Karpas-422 (cell line): ENCODE measurements at regions not wholly inside any gene's neighbourhood (a gene's known extent, or its start where the extent isn't known, plus 50 kb on each side); places are given as distances from the start of the nearest gene placed in this dataset.

Experiments
- DNase-seq: peaks from one replicate; pipeline ENCODE4 v3.0.0-alpha.2; 2015
- H2AFZ ChIP-seq: fragments of 200-600 bp; sonication (generic); 2 replicates; pipeline ENCODE4 v1.6.1; 2014; ENCODE audit warnings: antibody characterized with exemption, low read length, mixed read lengths
- H3K27ac ChIP-seq: fragments of 200-600 bp; sonication (generic); 2 replicates; pipeline ENCODE4 v1.5.1; 2014; ENCODE audit warnings: mild to moderate bottlenecking, low read length, moderate library complexity
- H3K27me3 ChIP-seq: fragments of 200-600 bp; sonication (generic); 2 replicates; pipeline ENCODE4 v1.6.1; 2014; ENCODE audit warnings: low read length, mixed read lengths
- H3K36me3 ChIP-seq: fragments of 200-600 bp; sonication (generic); 2 replicates; pipeline ENCODE4 v1.6.1; 2014; ENCODE audit warnings: low read length, mixed read lengths; ENCODE audit not compliant: insufficient read depth
- H3K4me1 ChIP-seq: fragments of 200-600 bp; sonication (generic); 2 replicates; pipeline ENCODE4 v1.6.1; 2014; ENCODE audit warnings: mild to moderate bottlenecking, low read length, mixed read lengths
- H3K4me2 ChIP-seq: fragments of 200-600 bp; sonication (generic); 2 replicates; pipeline ENCODE4 v1.6.1; 2014; ENCODE audit warnings: low read length, low read depth, mild to moderate bottlenecking; ENCODE audit not compliant: poor library complexity, severe bottlenecking
- H3K4me3 ChIP-seq: fragments of 200-600 bp; sonication (generic); 2 replicates; pipeline ENCODE4 v1.5.1; 2014; ENCODE audit warnings: mild to moderate bottlenecking, antibody characterized with exemption, low read length, mixed read lengths
- H3K79me2 ChIP-seq: fragments of 200-600 bp; sonication (generic); 2 replicates; pipeline ENCODE4 v1.6.1; 2014; ENCODE audit warnings: mild to moderate bottlenecking, low read length, mixed read lengths
- H3K9ac ChIP-seq: fragments of 200-600 bp; sonication (generic); 2 replicates; pipeline ENCODE4 v1.6.0; 2014; ENCODE audit warnings: low read length
- H3K9me2 ChIP-seq: fragments of 200-600 bp; sonication (generic), shearing (Covaris generic); replicated peaks from 2 replicates; pipeline ENCODE4 v1.6.0; 2014; ENCODE audit warnings: mild to moderate bottlenecking, low read length, moderate library complexity; ENCODE audit not compliant: insufficient read depth
- H3K9me3 ChIP-seq: fragments of 300-700, 200-600 bp; sonication (generic); 2 replicates; pipeline ENCODE4 v1.6.1; 2014; ENCODE audit warnings: low read length, mixed read lengths
- H4K20me1 ChIP-seq: fragments of 200-600 bp; sonication (generic); 2 replicates; pipeline ENCODE4 v1.6.1; 2014; ENCODE audit warnings: mild to moderate bottlenecking, antibody characterized with exemption, low read length, low read depth; ENCODE audit not compliant: insufficient read depth

- H3K4me2 ChIP-seq = no peak overlapping the region
- no peaks in the 10 kb centered on the region for H3K36me3 ChIP-seq
- no peaks in the 10 kb centered on the region for H3K27me3 ChIP-seq
- no peaks in the 10 kb centered on the region for H3K9me2 ChIP-seq
- no peak overlapping the region for H3K27ac ChIP-seq
- H3K4me3 ChIP-seq = no peak overlapping the region
- DNase-seq = no peak
- no peaks in the 10 kb centered on the region for H3K79me2 ChIP-seq
- no peaks in the 10 kb centered on the region for H3K4me1 ChIP-seq
- H2AFZ ChIP-seq = no peak overlapping the region
- H4K20me1 ChIP-seq = no peaks in the 10 kb centered on the region
- no peaks in the 10 kb centered on the region for H3K9me3 ChIP-seq
- H3K9ac ChIP-seq = no peak overlapping the region
Observed at GRCh38 chr3:150357923-150358607, 50.0 kb upstream of the TSC22D2 start.

DNA sequence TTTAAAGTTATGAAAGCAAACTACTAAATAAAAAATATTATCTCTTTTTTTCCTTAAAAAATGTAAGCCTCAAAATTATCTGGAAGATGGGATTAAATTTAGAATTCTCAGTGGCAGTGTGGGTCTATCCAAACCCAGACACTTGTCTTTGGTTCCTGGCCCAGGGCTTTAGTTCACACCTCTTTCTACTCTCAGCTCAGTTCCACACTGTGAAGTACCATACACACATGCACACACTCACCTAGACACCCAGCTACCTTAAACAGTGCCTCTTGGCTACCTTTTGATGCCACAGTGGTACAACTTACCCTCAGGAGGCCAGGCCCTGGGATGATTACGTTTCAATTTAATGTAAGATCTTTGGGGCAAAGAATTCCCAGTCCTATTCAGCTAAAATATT lies 51.0 kb upstream of the TSC22D2 start:
- H3K79me2 ChIP-seq = no peaks in the 10 kb centered on the region
- H3K9me2 ChIP-seq = no peaks in the 10 kb centered on the region
- no peak overlapping the region for H3K27ac ChIP-seq
- H3K9ac ChIP-seq = no peak overlapping the region
- no peaks in the 10 kb centered on the region for H3K9me3 ChIP-seq
- H4K20me1 ChIP-seq = no peaks in the 10 kb centered on the region
- H3K4me2 ChIP-seq = no peak overlapping the region
- no peaks in the 10 kb centered on the region for H3K36me3 ChIP-seq
- no peak overlapping the region for H2AFZ ChIP-seq
- DNase-seq = no peak
- H3K4me1 ChIP-seq = no peaks in the 10 kb centered on the region
- no peak overlapping the region for H3K4me3 ChIP-seq
- no peaks in the 10 kb centered on the region for H3K27me3 ChIP-seq

GRCh38 chr3:150355574-150355973 lies 52.5 kb upstream of the TSC22D2 start:
- no peaks in the 10 kb centered on the region for H3K79me2 ChIP-seq
- H3K4me3 ChIP-seq = no peak overlapping the region
- H3K27me3 ChIP-seq = no peaks in the 10 kb centered on the region
- H3K4me2 ChIP-seq = no peak overlapping the region
- no peaks in the 10 kb centered on the region for H3K36me3 ChIP-seq
- no peaks in the 10 kb centered on the region for H4K20me1 ChIP-seq
- no peak overlapping the region for H3K27ac ChIP-seq
- no peaks in the 10 kb centered on the region for H3K9me3 ChIP-seq
- no peak overlapping the region for H3K9ac ChIP-seq
- no peak for DNase-seq
- H2AFZ ChIP-seq = no peak overlapping the region
- H3K4me1 ChIP-seq = no peaks in the 10 kb centered on the region
- H3K9me2 ChIP-seq = no peaks in the 10 kb centered on the region

DNA sequence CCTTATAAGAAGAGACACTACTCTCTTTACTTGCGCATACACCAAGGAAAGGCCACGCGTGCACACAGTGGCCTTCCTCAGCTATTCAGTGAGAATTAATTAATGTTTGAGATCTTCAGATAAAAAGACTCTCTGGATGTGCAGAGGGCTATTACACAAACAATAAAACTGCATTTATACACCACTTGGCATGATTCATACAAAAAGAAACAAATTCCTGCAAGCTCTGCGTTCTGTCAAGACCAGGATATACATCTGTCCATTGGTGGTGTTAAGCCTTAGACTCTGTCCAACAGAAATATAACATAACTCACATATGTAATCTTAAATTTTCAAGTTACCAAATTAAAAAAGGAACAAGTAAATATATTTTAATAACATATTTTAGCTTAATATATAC lies 55.2 kb upstream of the TSC22D2 start:
- no peak overlapping the region for H3K4me3 ChIP-seq
- no peak overlapping the region for H2AFZ ChIP-seq
- H3K27ac ChIP-seq = no peak overlapping the region
- no peaks in the 10 kb centered on the region for H3K27me3 ChIP-seq
- H3K79me2 ChIP-seq = no peaks in the 10 kb centered on the region
- H3K9ac ChIP-seq = no peak overlapping the region
- no peak overlapping the region for H3K4me2 ChIP-seq
- no peaks in the 10 kb centered on the region for H4K20me1 ChIP-seq
- no peaks in the 10 kb centered on the region for H3K4me1 ChIP-seq
- H3K9me3 ChIP-seq = no peaks in the 10 kb centered on the region
- no peaks in the 10 kb centered on the region for H3K9me2 ChIP-seq
- DNase-seq = no peak
- no peaks in the 10 kb centered on the region for H3K36me3 ChIP-seq

DNA sequence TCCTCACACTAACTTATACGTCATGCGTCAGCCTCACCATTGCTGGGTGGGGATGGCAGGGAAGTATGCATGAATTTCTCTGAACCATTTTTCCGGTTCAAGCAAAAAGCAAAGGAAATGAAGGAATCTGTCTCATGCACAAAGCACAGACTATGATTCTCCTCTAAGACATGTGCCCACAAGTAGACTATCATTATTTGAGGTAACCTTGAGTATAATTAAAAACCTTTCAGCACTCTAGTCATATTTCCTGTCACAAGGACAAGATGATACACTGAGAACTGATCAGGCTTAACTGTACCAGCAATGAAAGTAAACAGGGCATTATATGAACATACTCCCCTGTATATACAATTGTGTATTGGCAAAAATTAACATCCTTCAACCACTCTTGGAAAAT lies 56.7 kb upstream of the TSC22D2 start:
- H3K4me3 ChIP-seq = no peak overlapping the region
- H3K9me2 ChIP-seq = no peaks in the 10 kb centered on the region
- no peaks in the 10 kb centered on the region for H3K4me1 ChIP-seq
- no peak for DNase-seq
- no peak overlapping the region for H3K9ac ChIP-seq
- no peak overlapping the region for H3K27ac ChIP-seq
- H3K36me3 ChIP-seq = no peaks in the 10 kb centered on the region
- no peaks in the 10 kb centered on the region for H3K79me2 ChIP-seq
- H3K4me2 ChIP-seq = no peak overlapping the region
- no peak overlapping the region for H2AFZ ChIP-seq
- no peaks in the 10 kb centered on the region for H4K20me1 ChIP-seq
- H3K27me3 ChIP-seq = no peaks in the 10 kb centered on the region
- no peaks in the 10 kb centered on the region for H3K9me3 ChIP-seq

- Histone ChIP-seq H3K9me2 (no peaks in the 10 kb centered on the region), H3K36me3 (no peaks in the 10 kb centered on the region), H4K20me1 (no peaks in the 10 kb centered on the region), H3K4me2 (no peak overlapping the region), H2AFZ (no peak overlapping the region), H3K4me3 (no peak overlapping the region), H3K9me3 (no peaks in the 10 kb centered on the region), H3K4me1 (no peaks in the 10 kb centered on the region), H3K27me3 (no peaks in the 10 kb centered on the region), H3K9ac (no peak overlapping the region), H3K79me2 (no peaks in the 10 kb centered on the region), H3K27ac (no peak overlapping the region)
- no peak for DNase-seq
Observed at GRCh38 chr3:150349314-150350097, 58.6 kb upstream of the TSC22D2 start.

DNA sequence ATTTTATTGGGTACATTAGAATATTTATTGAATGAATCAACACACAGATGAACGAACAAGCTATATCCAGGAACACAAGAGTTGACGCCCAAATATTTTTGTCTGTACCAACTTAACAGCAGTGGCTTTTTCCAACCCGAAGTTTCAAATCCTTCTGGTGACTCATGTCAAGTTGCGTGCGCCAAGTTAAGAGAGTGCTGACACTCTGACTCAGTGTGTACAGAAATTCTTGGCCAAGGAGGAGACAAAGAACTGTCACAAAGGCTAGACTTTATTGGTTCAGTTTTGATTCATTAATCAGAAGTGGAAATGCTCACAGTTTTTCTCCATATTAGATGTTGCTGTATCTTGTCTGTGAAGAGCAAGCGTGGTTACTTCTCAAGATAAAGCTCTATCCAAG lies 59.6 kb upstream of the TSC22D2 start:
- Histone ChIP-seq H3K36me3 (no peaks in the 10 kb centered on the region), H2AFZ (no peak overlapping the region), H3K79me2 (no peaks in the 10 kb centered on the region), H4K20me1 (no peaks in the 10 kb centered on the region), H3K27ac (no peak overlapping the region), H3K4me2 (no peak overlapping the region), H3K27me3 (no peaks in the 10 kb centered on the region), H3K4me3 (no peak overlapping the region), H3K9me3 (no peaks in the 10 kb centered on the region), H3K9ac (no peak overlapping the region), H3K9me2 (no peaks in the 10 kb centered on the region), H3K4me1 (no peaks in the 10 kb centered on the region)
- DNase-seq = no peak

DNA sequence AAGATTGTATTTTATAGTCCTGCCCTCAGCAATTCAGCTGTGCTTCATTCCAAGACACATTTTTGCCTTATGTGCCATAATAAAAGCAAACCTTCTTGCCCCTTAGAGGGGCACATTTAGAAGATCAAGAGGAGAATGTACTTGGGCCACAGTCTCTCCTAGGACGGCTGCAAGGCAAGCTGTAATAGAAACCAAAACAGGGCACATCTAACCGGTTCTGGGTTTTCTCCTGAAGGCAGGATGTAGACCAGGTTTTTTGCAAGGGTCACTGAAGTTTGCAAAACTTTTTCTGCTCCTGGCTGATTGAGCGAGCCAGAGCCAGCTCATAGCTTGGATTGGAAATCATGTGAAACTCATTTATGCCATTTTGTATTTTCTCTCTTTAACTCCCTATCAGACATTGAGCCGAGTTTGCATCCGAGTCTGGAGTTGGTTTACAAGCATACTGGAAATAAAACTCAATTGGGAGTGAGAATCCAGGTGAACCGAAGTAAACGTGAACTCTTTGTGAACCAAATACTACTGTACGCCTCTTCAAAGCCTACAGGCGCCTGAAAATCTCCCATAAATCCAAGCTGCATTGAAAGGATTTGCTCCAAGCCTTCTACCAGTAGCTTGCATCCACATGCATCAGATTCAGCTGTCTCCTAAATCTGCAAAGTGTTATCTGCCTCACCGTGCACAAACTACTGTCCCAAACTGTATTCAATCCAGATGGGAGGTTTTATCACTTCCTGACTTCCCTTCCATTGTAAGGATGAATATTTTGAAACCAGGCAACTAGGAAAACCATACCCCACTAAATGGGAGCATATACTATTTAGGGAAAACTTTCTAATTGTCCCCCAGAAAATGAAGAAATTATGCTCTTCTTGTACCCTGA lies 60.9 kb upstream of the TSC22D2 start:
- Histone ChIP-seq H3K79me2 (no peaks in the 10 kb centered on the region), H2AFZ (no peak overlapping the region), H3K4me2 (no peak overlapping the region), H3K4me3 (no peak overlapping the region), H3K36me3 (no peaks in the 10 kb centered on the region), H3K9me2 (no peaks in the 10 kb centered on the region), H3K9ac (no peak overlapping the region), H3K27me3 (no peaks in the 10 kb centered on the region), H3K4me1 (no peaks in the 10 kb centered on the region), H3K27ac (no peak overlapping the region), H3K9me3 (no peaks in the 10 kb centered on the region), H4K20me1 (no peaks in the 10 kb centered on the region)
- no peak for DNase-seq
